NB4 (cell line): ENCODE measurements at regions not wholly inside any gene's neighbourhood (a gene's known extent, or its start where the extent isn't known, plus 50 kb on each side); places are given as distances from the start of the nearest gene placed in this dataset.

Experiments used
- CTCF ChIP-seq: IDR thresholded peaks from one replicate; pipeline ENCODE4 v1.5.1; 2012; ENCODE audit warnings: low read depth, low read length
- MAX ChIP-seq: IDR thresholded peaks from 2 replicates; pipeline ENCODE4 v1.6.1; 2011; ENCODE audit warnings: low read depth, low read length
- POLR2A ChIP-seq: IDR thresholded peaks from 2 replicates; pipeline ENCODE4 v1.6.1; 2011; ENCODE audit warnings: mild to moderate bottlenecking; ENCODE audit not compliant: insufficient read length; ENCODE audit errors: extremely low read depth

DNA sequence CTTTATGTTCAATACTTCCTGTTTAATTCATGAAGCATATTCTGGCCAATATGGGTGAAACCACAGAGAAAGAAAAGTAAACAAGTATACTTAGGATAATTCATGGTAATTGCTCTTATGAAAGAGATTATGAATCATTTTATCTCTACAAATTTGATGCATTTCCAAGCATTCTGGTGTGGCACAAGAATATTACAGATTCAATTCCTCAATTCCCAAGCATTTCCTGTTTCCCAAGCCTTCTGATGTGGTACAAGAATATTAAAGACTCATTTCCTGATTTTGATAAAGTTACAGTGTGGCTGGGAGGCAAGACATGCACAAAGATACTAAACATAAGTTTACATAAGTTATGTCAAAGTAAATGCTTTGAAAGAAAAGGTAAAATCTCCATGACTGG is 126.1 kb upstream of the NUDT7 start:
- no peak for TF ChIP-seq CTCF
- TF ChIP-seq MAX: no peak
- TF ChIP-seq POLR2A: no peak
